Stimulated activated CD4-positive, alpha-beta T cell treated with anti-CD3 and anti-CD28 coated beads, Interleukin-4, amount 100 ng/mL, for 1 hour (primary cell): ENCODE measurements at regions not wholly inside any gene's neighbourhood (a gene's known extent, or its start where the extent isn't known, plus 50 kb on each side); places are given as distances from the start of the nearest gene placed in this dataset.
"Not testable (repeated sequence)": the region's sequence is repeated elsewhere in the genome, so short reads cannot be mapped to it uniquely, and the experiment has no call there.

Experiments used
- DNase-seq: peaks from one replicate; pipeline ENCODE4 v3.0.0-alpha.2; 2020

DNA sequence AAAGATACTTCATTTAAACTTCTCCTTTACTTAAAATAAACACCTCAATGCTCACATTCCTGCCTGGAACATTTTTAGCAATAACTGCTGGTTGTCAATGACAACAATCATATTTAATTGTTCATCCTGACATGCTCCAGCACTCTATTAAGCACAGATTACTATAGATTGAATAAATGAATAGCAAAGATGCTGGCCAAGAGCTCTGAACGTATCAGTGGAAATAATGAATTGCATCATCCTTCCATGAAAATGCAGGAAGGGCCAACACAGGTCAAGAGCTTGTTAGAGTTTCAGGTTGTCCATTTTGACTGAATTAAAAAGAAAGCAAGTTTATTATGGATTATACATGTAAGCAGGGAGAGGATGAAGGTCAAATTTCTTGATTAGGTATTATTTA, 994.0 kb downstream of the TSN start:
- DNase-seq = no peak

DNA sequence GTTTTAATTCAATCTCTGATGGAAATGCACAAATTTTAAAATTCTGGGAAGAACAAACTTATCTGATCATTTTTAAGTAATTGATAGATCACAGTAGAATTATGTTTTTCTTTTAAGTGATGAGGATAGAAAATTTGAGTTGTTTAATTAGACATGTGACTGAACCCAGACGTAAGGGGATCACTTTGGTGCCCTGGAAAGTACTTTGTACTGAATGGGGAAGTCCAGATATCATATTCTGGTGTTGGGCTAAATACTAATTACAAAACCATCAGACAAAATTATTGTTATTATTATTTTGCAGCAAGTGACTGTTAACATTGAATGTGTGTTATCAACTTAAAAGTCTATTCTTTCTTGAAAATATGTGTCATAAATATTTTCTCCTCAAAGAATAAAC, 994.6 kb downstream of the TSN start:
- no peak for DNase-seq

GRCh38 chr2:122750808-122751207, 995.4 kb downstream of the TSN start:
- DNase-seq = no peak

DNA sequence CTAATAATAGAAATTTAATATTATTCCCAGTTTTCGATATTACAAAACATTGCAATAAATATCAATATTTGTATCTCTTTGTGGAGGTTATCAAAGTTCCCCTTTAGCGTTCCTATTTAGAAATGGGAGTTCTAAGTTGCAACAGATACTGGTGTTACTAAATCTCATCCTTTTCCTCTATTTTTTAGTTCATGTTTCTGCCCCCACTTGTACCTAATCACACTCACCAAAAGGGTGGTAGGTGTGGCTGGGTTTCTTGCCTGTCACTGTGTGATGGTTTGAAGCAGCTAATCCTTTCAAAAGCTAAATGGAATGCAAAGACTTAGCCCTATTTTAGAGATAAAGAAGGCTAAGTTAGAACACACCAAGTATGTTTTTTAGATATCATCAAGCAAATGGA, 997.9 kb downstream of the TSN start:
- DNase-seq = no peak

DNA sequence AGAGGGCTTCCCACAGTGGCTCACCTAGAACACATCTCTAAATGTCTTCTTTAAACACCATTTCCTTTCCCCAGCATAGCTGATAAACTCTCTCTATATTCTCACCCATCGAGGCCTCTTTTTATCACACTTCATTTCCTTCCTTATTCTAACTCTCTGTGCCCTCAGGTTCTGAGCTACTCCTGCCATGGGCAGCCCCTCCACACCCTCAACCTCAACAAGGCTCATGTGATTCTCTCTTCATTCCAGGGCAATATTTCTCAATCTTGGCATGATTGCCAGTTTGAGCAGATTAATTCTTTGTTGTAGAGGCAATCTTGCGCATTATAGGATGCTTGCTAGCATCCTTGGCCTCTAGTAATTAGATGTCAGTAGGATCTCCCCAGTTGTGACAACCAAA, 999.1 kb downstream of the TSN start:
- DNase-seq = no peak

GRCh38 chr2:122755281-122755780, 999.9 kb downstream of the TSN start:
- DNase-seq = no peak

DNA sequence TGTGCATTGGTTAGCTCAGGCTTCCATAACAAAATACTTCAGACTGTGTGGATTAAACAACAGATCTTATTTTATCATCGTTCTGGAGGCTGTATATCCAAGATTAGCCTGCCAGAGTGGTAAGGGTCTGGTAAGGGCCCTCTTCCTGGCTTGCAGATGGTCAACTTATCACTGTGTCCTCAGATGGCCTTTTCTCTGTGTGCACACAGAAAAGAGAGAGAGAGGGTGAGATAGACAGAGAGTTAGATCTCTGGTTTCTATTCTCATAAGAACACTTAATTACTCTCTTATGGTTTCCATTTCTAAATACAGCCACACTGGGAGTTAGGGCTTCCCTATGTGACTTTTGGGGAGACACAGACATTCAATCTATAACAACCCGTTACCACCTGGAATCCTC, 1003.5 kb downstream of the TSN start:
- DNase-seq = no peak

- no peak for DNase-seq
Measured at GRCh38 chr2:122764014-122764413, 1008.6 kb downstream of the TSN start.

GRCh38 chr2:122780251-122780650, 1024.8 kb downstream of the TSN start:
- no peak for DNase-seq

DNA sequence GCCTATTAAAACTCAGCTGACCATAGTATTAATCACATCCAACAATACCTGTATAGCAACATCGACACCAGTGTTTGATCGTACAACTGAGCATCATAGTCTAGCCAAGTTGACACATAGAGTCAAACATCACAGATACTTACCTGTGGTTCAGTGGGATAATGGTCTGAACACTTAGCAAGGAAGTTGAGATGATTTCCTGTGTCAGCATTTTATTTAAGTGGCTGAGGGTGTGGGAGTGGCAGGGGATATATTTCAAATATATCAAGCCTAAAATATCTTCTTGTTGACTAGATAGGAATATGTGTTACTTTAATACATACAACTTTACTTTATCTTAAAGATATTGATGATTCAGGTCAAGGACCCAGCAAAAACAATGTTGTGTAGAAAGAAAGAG, 1038.6 kb downstream of the TSN start:
- DNase-seq = no peak

- no peak for DNase-seq
Measured at GRCh38 chr2:122795763-122796162, 1040.3 kb downstream of the TSN start.

GRCh38 chr2:122799391-122799790, 1043.9 kb downstream of the TSN start:
- no peak for DNase-seq

GRCh38 chr2:122800781-122801180, 1045.3 kb downstream of the TSN start:
- DNase-seq = no peak

DNA sequence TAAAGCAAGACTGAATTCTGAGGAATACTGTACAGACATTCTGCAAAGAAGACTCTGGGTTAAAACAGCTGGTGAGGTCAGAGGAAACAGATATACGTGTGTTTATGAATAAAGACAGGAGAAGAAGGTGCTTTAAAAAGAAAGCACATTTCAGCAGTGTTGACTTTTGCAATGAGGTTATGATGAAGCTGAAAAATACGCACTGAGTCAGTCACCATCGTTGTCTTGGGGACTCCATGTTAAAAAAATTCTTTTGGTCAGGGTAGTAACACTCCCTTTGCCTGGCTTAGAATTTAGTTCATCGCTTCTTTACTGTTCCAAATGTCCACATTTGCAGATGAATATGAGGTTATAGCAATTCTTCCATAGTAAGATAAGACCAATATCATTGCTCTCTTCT, 1049.0 kb downstream of the TSN start:
- no peak for DNase-seq

DNA sequence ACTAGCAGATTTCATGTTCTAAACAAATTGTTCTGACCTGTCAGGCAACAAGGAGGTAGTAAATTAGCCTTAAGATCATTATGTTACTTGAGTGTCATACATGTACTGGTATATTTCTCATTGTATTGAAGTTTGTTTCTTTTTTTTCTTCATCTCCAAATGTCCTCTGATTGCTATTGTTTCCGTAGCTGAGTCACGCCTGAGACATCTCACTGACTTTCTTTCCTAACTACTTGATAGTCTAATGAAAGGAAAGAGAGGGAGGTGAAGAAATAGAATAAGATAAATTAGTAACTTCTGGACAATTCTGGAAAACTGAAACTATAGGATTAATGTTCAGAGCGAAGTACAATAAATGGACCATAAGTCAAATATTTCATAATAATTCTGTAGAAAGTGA, 1049.9 kb downstream of the TSN start:
- DNase-seq = no peak

GRCh38 chr2:122808286-122808969, 1053.0 kb downstream of the TSN start:
- DNase-seq = no peak

DNA sequence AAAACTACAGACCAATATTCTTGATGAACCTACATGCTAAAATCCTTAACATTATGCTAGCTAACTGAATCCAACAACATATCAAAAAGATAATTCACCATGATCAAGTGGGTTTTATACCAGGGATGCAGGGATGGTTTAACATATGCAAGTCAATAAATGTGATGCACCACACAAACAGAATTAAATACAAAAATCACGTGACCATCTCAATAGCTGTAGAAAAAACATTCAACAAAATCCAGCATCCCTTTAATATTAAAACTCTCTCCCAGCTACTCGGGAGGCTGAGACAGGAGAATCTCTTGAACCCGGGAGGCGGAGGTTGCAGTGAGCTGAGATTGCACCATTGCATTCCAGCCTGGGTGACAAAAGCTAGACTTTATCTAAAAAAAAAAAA, 1056.8 kb downstream of the TSN start:
- DNase-seq = not testable (repeated sequence)

GRCh38 chr2:122815120-122815519, 1059.7 kb downstream of the TSN start:
- DNase-seq = no peak

DNA sequence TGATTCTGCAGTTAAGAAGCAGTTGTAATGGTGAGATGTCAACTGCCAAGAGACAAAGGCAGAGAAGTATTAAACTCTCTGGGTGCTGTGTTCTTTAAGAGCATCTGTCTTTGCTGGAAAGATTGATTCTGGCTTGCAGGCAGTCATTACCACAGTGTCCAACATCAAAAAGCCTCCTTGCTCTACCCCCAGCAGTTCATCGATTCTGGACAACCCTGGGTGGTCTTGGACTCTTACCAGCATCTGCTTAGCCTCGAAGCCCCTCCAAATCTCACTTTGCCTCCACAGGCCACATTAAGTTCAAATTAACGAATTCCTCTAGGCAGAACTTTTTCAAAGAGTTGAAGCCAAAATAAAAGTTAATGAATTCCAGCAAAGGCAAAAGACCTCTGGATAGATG, 1061.4 kb downstream of the TSN start:
- DNase-seq = no peak

DNA sequence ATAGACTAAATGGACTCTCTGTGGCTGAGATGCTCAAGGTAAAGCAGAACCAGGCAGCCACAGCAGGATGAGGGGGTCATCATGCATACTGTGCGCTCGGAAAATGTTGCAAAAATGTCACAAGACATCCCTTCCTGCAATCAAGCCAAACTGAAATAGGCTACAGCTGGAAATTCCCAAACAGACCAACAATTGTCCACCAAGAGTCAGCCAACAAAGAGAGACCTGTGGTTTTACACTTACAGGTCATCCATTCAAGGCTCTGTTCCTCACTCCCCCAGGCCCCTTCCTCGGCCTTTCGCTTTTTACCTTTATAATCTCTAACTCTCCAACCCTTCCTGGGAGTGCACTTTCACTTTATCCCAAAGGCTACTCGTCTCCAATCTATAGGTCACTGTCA, 1066.9 kb downstream of the TSN start:
- DNase-seq = no peak

- no peak for DNase-seq
Measured at GRCh38 chr2:122830157-122830556, 1074.7 kb downstream of the TSN start.

- DNase-seq = no peak
Measured at GRCh38 chr2:122831649-122832048, 1076.2 kb downstream of the TSN start.

GRCh38 chr2:122843503-122843902, 1088.1 kb downstream of the TSN start:
- no peak for DNase-seq

DNA sequence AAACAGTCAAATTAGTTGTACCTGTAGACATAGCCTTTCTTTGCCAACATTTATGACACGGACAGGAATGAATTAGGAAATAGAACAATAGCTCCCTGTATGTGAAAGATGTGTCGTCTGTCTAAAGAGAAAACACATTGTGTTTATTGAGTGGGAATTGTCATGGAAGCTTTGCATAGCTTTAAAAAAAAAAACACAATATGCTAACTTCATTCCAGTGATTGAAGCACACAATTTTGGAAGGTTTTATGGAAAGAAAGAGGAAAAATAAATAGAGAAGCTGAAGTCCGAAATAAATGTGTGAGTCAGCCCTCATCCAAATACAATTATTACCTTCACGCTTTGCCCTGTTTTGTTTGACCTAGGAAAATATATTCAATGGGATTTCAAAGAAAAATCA, 1095.7 kb downstream of the TSN start:
- no peak for DNase-seq

DNA sequence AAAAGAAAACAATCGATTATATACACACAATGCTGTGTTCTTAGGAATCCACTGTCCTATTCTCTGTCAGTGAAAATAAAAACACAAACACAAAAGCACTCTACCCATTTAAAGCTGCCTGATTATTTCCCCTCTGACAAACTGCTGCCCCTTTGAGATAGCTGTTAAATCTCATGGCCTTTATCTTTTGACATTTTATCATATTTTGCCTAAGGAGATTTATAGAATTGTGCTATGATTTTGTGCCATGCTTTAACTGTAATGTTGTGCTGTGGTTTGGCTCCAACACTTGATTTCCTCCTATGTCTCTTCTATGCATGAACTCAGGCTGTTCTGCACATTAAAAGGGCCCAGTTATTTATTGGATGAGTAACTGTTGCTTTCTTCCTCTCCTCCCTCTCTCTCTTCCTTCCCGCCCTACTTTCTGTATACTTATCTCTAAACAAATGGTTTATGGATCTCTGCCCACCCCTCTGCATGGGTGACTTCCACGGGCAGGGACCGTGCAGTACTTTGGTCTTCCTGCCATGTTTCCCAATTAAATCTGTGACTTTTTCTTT, 1096.6 kb downstream of the TSN start:
- DNase-seq = no peak
